ENCODE measurements at regions not wholly inside any gene's neighbourhood (a gene's known extent, or its start where the extent isn't known, plus 50 kb on each side); places are given as distances from the start of the nearest gene placed in this dataset.

DNA sequence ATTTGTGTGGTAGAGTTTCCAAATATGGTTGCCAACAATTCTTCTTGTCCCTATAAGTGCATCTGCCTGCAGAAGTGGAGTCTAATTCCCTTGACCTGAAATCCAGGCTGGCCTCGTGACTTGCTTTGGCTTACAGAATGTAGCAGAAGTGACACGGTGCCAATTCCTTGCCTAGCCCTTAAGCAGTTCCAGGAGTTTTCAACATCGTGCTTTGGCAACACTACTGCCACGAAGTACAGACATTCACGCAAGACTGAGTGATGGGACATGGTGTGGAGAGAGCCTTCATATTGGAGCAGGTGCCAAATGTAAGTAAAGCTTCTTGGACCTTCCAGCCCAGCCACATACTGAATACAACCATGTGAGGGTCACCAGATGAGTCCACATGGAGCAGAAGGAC is 92.9 kb upstream of the NEK6 start:
- TF ChIP-seq SIN3A (IDR thresholded peaks at IDR 0.05; ENCODE audit: borderline replicate concordance, insufficient read depth, low read length): no peak
- TF ChIP-seq POLR2AphosphoS5 (IDR thresholded peaks at IDR 0.05; ENCODE audit: low read depth, low read length): no peak
- TF ChIP-seq, protein P1, sequence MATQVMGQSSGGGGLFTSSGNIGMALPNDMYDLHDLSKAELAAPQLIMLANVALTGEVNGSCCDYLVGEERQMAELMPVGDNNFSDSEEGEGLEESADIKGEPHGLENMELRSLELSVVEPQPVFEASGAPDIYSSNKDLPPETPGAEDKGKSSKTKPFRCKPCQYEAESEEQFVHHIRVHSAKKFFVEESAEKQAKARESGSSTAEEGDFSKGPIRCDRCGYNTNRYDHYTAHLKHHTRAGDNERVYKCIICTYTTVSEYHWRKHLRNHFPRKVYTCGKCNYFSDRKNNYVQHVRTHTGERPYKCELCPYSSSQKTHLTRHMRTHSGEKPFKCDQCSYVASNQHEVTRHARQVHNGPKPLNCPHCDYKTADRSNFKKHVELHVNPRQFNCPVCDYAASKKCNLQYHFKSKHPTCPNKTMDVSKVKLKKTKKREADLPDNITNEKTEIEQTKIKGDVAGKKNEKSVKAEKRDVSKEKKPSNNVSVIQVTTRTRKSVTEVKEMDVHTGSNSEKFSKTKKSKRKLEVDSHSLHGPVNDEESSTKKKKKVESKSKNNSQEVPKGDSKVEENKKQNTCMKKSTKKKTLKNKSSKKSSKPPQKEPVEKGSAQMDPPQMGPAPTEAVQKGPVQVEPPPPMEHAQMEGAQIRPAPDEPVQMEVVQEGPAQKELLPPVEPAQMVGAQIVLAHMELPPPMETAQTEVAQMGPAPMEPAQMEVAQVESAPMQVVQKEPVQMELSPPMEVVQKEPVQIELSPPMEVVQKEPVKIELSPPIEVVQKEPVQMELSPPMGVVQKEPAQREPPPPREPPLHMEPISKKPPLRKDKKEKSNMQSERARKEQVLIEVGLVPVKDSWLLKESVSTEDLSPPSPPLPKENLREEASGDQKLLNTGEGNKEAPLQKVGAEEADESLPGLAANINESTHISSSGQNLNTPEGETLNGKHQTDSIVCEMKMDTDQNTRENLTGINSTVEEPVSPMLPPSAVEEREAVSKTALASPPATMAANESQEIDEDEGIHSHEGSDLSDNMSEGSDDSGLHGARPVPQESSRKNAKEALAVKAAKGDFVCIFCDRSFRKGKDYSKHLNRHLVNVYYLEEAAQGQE (IDR thresholded peaks at IDR 0.05; ENCODE audit: insufficient read depth in 1 of 2, low read depth in 2 of 2, low read length in 2 of 2): no peak
- TF ChIP-seq TAF1 (IDR thresholded peaks at IDR 0.05; ENCODE audit: borderline replicate concordance, insufficient read depth, low read length): no peak
